Thyroid gland (tissue), 4 donors: ENCODE measurements at regions not wholly inside any gene's neighbourhood (a gene's known extent, or its start where the extent isn't known, plus 50 kb on each side); places are given as distances from the start of the nearest gene placed in this dataset.

ENCODE experiments used
- DNase-seq, 2 donors: peaks; one replicate each; pipeline ENCODE4 v3.0.0-alpha.2; 2019
- H3K27ac ChIP-seq, 3 donors: fragments of 200-600 bp; sonication (generic); 1 replicate in 2 of 3; 2 replicates in 1 of 3; pipeline ENCODE4 v1.5.1; 2016 to 2019; ENCODE audit warnings: mild to moderate bottlenecking in 1 of 3, moderate library complexity in 1 of 3
- H3K27me3 ChIP-seq: fragments of 200-600 bp; sonication (generic); one replicate; pipeline ENCODE4 v1.5.1; 2019
- H3K36me3 ChIP-seq, 2 donors: fragments of 200-600 bp; sonication (generic); one replicate each; pipeline ENCODE4 v1.5.1; 2016 to 2019
- H3K4me1 ChIP-seq, 2 donors: fragments of 200-600 bp; sonication (generic); one replicate each; pipeline ENCODE4 v1.5.1; 2017 to 2019
- H3K4me3 ChIP-seq, 3 donors: fragments of 200-600 bp; sonication (generic); replicated peaks in 1 of 3; 1 replicate in 2 of 3; 2 replicates in 1 of 3; pipeline ENCODE4 v1.5.1; 2016; ENCODE audit warnings: mild to moderate bottlenecking in 1 of 3
- H3K9me3 ChIP-seq: fragments of 200-600 bp; sonication (generic); one replicate; pipeline ENCODE4 v1.5.1; 2017
- POLR2A ChIP-seq, 2 donors: fragments of 450-650 bp; IDR thresholded peaks; one replicate each; pipeline ENCODE4 v1.6.1; 2017; ENCODE audit warnings: antibody characterized with exemption in 2 of 2, mild to moderate bottlenecking in 2 of 2, moderate library complexity in 1 of 2
- WGBS, 2 donors: methylation state at CpG; one replicate each; pipeline ENCODE4 v1.1.5; 2017; 5-methylcytosine and 5-hydroxymethylcytosine counted together
- intact Hi-C: fragments of 100-400 bp; cut with DNase I; formaldehyde crosslinking; loops from one replicate; pipeline ENCODE4 v1.15.1; 2023
- TF ChIP-seq, protein P1 (sequence below), 6 experiments: fragments of 200-600 bp in 3 of 6; fragments of 450-650 bp in 3 of 6; sonication (generic) in 3 of 6; IDR thresholded peaks; one replicate each; pipeline ENCODE4 v1.5.1; 2016 to 2019; ENCODE audit warnings: antibody characterized with exemption in 6 of 6, mild to moderate bottlenecking in 2 of 6, inconsistent platforms in 1 of 6, moderate library complexity in 1 of 6

DNA sequence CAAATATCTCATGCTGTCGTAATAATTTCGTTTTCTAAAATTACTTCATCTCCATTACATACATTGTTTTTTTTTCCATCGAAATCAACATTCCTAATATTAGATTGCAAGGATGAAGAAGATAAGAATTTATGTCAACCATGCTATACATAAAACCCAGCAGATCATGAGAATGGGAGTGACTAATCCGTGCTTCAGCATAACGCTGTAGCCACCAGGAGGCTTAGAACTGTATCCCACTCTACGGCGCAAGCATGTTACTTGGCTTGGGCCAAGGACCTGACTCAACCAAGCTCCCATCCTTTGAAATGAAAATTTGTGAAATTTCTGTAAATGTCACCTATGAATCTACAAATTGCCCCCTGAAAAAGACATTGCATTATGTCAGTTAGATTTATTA lies 392.5 kb downstream of the FIGN start:
- H3K4me1 ChIP-seq: peaks cover 0 to under 1% of the 10 kb centered on the region in 2 donors
- no peaks in the 10 kb centered on the region for H3K36me3 ChIP-seq
- TF ChIP-seq, protein P1, sequence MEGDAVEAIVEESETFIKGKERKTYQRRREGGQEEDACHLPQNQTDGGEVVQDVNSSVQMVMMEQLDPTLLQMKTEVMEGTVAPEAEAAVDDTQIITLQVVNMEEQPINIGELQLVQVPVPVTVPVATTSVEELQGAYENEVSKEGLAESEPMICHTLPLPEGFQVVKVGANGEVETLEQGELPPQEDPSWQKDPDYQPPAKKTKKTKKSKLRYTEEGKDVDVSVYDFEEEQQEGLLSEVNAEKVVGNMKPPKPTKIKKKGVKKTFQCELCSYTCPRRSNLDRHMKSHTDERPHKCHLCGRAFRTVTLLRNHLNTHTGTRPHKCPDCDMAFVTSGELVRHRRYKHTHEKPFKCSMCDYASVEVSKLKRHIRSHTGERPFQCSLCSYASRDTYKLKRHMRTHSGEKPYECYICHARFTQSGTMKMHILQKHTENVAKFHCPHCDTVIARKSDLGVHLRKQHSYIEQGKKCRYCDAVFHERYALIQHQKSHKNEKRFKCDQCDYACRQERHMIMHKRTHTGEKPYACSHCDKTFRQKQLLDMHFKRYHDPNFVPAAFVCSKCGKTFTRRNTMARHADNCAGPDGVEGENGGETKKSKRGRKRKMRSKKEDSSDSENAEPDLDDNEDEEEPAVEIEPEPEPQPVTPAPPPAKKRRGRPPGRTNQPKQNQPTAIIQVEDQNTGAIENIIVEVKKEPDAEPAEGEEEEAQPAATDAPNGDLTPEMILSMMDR (IDR thresholded peaks at IDR 0.05): no peak
- TF ChIP-seq POLR2A (IDR thresholded peaks at IDR 0.05): no peak
- H3K27me3 ChIP-seq: no peaks in the 10 kb centered on the region
- no peaks in the 10 kb centered on the region for H3K9me3 ChIP-seq
- DNase-seq: no peak
- intact Hi-C loops: no loop called here
- H3K27ac ChIP-seq: no peak overlapping the region
- H3K4me3 ChIP-seq: no peak overlapping the region
- 94 to 95% methylated on average over 7 of the region's 7 CpGs for WGBS, 2 donors

GRCh38 chr2:163341426-163341825 lies 394.4 kb downstream of the FIGN start:
- Histone ChIP-seq H3K4me3 (no peak overlapping the region), H3K27ac (no peak overlapping the region), H3K9me3 (no peaks in the 10 kb centered on the region), H3K36me3 (no peaks in the 10 kb centered on the region), H3K27me3 (no peaks in the 10 kb centered on the region), H3K4me1 (no peaks in the 10 kb centered on the region)
- TF ChIP-seq, protein P1 (IDR thresholded peaks at IDR 0.05): no peak
- no peak for DNase-seq
- intact Hi-C loops: no loop called here
- WGBS, 2 donors: 69 to 74% methylated on average over 2 of the region's 2 CpGs

DNA sequence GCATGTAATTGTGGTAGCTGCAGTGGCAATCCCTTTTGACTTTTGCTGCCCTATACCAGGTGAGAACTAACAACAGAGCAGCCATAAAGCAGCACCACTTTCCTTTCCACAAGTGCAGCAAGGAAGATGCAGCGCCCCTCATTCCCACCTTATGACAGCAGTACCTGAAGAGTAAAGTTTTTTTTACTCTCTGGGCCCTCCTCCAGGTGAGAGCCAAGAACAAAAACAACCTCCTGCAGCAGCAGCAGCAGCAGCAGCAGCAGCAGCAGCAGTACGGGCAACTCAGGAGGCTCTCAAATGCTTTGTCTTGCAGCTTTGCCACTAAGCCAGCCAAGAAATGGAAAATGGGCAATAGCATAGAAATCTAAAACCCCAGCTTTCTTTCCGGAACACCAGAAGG lies 397.5 kb downstream of the FIGN start:
- peak in 1 of 2 donors; percentile 1 for DNase-seq
- H3K4me3 ChIP-seq: no peak overlapping the region
- H3K4me1 ChIP-seq: no peaks in the 10 kb centered on the region
- TF ChIP-seq, protein P1 (IDR thresholded peaks at IDR 0.05): no peak
- H3K27ac ChIP-seq: no peak overlapping the region
- H3K27me3 ChIP-seq: no peaks in the 10 kb centered on the region
- no peaks in the 10 kb centered on the region for H3K9me3 ChIP-seq
- WGBS, 2 donors: 35 to 38% methylated on average over 3 of the region's 3 CpGs
- intact Hi-C loops: no loop called here
- no peaks in the 10 kb centered on the region for H3K36me3 ChIP-seq

DNA sequence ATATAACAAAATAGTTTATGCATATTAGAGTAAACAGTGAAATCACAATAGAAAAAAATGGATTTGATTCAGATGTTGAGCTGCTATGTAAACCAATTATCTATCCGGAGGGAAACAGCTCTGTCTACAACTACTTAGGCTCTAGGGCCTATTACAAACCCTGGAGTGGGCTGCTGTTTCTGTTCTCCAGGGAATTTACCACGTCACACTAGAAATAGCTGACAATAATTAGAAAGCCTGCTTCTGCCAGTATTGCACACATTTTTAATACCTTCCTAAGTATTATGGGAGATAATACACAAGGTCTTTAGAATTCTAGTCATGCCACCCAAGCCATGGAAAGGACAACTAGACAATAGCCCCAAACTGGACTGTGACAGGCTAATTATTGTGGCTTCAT lies 411.1 kb downstream of the FIGN start:
- no peak for DNase-seq
- intact Hi-C loops: no loop called here
- Histone ChIP-seq H3K36me3 (no peaks in the 10 kb centered on the region), H3K27me3 (no peaks in the 10 kb centered on the region), H3K4me1 (no peaks in the 10 kb centered on the region), H3K27ac (no peak overlapping the region), H3K9me3 (no peaks in the 10 kb centered on the region), H3K4me3 (no peak overlapping the region)
- 56 to 73% methylated on average over 2 of the region's 2 CpGs for WGBS, 2 donors
- no peak for TF ChIP-seq POLR2A (IDR thresholded peaks at IDR 0.05)
- TF ChIP-seq, protein P1 (IDR thresholded peaks at IDR 0.05): no peak

GRCh38 chr2:163319006-163319405 lies 416.8 kb downstream of the FIGN start:
- H3K4me1 ChIP-seq: no peaks in the 10 kb centered on the region
- TF ChIP-seq, protein P1 (IDR thresholded peaks at IDR 0.05): no peak
- no peak overlapping the region for H3K27ac ChIP-seq
- no peaks in the 10 kb centered on the region for H3K36me3 ChIP-seq
- no peak for DNase-seq
- H3K9me3 ChIP-seq: no peaks in the 10 kb centered on the region
- WGBS, 2 donors: 78 to 88% methylated on average over 2 of the region's 2 CpGs
- no peaks in the 10 kb centered on the region for H3K27me3 ChIP-seq
- intact Hi-C loops: no loop called here
- no peak overlapping the region for H3K4me3 ChIP-seq
